NCI-H446 (cell line): ENCODE measurements at regions not wholly inside any gene's neighbourhood (a gene's known extent, or its start where the extent isn't known, plus 50 kb on each side); places are given as distances from the start of the nearest gene placed in this dataset.

Source experiments
- DNase-seq, 2 experiments: peaks; one replicate each; lab custom pipeline; 2025; lab: John Stamatoyannopoulos, UW

GRCh38 chr2:71891719-71892422 lies 255.8 kb downstream of the CYP26B1 start:
- DNase-seq = no peak

GRCh38 chr2:71891155-71891554 lies 256.5 kb downstream of the CYP26B1 start:
- DNase-seq = no peak

GRCh38 chr2:71889759-71890684 lies 257.6 kb downstream of the CYP26B1 start:
- DNase-seq = no peak

- no peak for DNase-seq
These were observed 258.8 kb downstream of the CYP26B1 start for GRCh38 chr2:71888751-71889445.

GRCh38 chr2:71887196-71887595 lies 260.5 kb downstream of the CYP26B1 start:
- DNase-seq = no peak

- DNase-seq = no peak
These were observed 261.4 kb downstream of the CYP26B1 start for GRCh38 chr2:71886241-71886640.

- peak in 1 of 2 experiments; percentile 41 for DNase-seq
These were observed 263.2 kb downstream of the CYP26B1 start for GRCh38 chr2:71884303-71885042.

GRCh38 chr2:71882949-71883472 lies 264.7 kb downstream of the CYP26B1 start:
- peak in 1 of 2 experiments; percentile 74 for DNase-seq

GRCh38 chr2:71882236-71882946 lies 265.3 kb downstream of the CYP26B1 start:
- DNase-seq = no peak

GRCh38 chr2:71880846-71881610 lies 266.6 kb downstream of the CYP26B1 start:
- DNase-seq = peak in 1 of 2 experiments; percentile 2

- no peak for DNase-seq
These were observed 267.4 kb downstream of the CYP26B1 start for GRCh38 chr2:71880287-71880686.

- no peak for DNase-seq
These were observed 268.0 kb downstream of the CYP26B1 start for GRCh38 chr2:71879509-71880184.

- no peak for DNase-seq
These were observed 268.8 kb downstream of the CYP26B1 start for GRCh38 chr2:71878626-71879508.

- DNase-seq = no peak
These were observed 270.0 kb downstream of the CYP26B1 start for GRCh38 chr2:71877636-71878035.

GRCh38 chr2:71876542-71877451 lies 270.9 kb downstream of the CYP26B1 start:
- no peak for DNase-seq

GRCh38 chr2:71872466-71873051 lies 275.1 kb downstream of the CYP26B1 start:
- DNase-seq = no peak

- DNase-seq = no peak
These were observed 282.2 kb downstream of the CYP26B1 start for GRCh38 chr2:71865391-71865965.
